Daoy (cell line): ENCODE measurements at regions not wholly inside any gene's neighbourhood (a gene's known extent, or its start where the extent isn't known, plus 50 kb on each side); places are given as distances from the start of the nearest gene placed in this dataset.
"Not testable (repeated sequence)": the region's sequence is repeated elsewhere in the genome, so short reads cannot be mapped to it uniquely, and the experiment has no call there.

Experiments
- DNase-seq: peaks from one replicate; pipeline ENCODE4 v3.0.0-alpha.2; 2015; ENCODE audit warnings: low read depth

DNA sequence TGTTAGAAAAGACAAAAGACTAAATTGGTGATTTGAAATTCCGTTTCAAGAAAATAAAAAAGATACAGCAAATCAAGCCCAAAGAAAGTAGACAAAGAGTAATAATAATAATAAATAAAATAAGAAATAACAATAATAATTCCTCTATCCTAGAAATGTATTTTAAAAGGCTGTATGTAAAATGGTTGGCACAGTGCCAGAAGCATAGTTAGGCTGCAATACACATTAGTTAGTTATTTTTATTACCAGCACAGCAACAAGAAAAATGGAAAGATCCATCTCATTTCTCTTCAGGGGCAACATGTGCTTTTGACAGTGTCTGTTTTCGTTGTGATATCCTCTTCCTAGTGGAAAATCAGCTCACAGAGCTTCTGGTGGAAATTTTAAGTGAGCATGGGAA is 174.1 kb upstream of the TMTC1 start:
- no peak for DNase-seq

DNA sequence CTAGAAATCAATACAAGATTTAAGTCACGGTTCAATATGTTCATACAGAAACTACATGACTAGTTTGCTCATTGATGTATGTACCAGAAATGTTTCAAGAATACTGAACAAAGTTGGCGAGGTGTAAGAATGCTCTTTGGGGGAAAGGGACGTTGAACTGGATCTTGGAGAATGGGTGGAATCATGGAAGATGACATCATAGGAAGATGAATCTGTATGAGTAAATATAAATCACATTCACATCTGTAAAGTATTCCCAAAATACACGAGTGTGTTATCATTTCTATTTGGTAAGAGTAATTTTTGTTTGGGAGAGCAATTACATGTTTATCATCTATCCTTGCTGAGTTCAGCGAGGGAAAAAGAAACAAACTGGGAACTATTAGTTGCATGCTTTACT is 162.2 kb upstream of the TMTC1 start:
- DNase-seq: no peak

DNA sequence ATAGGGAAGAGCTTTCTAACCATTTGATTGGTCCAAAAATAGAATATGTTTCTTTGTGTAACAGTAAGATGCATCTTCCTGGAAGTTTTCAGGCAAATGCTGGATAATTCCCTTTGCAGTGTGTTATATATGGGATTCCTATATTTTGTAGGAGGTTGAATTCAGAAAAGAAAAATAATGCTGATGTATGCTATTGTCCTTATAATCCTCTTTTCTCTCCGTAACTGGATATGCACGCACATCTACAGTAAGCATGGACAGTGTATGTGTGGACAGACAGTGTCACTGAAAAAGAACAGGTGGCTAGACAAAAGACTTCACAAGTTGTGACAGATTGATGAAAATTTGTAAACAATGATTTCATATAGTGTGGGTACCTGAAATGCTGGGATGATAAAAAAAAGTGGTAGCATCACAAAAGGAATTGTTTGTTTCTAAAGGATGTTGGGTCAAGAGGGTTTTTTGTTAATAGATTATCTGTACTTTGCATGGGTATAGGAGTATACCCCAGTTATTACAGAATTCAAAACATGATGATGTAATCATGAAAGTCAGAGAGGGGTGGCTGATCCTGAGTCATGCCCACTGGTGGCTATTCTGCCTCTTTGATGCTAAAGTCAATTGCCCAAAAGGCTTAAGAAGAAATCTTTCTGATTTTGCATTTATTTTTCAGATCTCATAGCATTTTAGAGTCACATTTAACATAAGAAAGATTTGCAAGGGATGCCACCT is 160.7 kb upstream of the TMTC1 start:
- no peak for DNase-seq

DNA sequence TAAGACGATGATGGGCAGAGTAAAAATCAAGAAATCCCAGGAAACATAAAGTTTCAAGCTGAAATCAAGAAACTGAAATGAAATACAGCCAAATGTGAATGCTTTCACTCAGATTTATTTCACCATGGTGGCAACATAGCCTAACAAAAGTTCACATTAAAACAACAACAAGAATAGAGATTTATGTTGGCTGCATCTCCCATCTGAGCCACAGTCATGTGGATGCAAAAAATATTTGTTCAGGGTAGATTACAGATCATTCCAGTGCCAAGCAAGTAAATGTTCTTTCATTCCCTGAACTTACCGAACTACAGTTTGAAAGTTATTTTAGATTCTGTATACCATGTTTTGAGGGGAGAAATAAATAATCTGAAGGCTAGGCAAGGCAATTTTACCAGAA is 159.9 kb upstream of the TMTC1 start:
- no peak for DNase-seq

DNA sequence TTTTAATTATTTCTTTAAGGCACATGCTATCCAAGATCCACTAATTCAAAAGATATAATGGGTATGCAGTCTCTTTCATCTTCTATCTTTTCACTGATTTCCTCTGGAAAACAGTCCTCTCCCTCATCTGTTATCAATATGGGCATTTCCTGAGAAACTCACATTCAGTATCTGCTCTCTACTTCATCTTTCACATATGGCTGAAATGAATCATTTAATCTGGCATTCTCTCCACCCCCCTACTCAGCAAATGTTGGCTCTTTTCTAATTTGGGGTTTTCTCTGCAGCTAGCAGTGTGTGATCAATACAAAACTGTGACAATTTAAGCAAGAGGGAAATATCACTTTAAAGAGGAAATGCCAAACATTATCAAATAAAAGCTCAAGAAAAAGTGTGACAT is 157.1 kb upstream of the TMTC1 start:
- DNase-seq: no peak

DNA sequence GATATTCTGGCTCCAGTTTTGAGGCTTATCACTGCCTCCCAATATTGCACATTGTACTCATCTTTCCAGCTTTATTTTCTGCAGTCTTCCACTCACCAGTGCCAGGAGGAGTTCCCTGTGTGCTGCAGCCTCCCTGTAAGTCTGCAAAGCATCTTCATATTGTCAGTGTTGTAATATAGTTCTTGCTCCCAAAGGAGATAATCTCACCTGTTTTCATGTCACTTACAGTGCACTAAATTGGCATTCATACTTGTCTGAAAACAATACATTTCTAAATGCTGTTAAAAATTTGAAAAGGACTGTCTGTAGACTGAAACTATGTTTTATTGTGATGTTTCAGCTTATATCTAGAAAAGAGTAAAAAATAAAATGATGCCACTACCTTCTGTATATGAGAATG is 146.8 kb upstream of the TMTC1 start:
- DNase-seq: no peak

DNA sequence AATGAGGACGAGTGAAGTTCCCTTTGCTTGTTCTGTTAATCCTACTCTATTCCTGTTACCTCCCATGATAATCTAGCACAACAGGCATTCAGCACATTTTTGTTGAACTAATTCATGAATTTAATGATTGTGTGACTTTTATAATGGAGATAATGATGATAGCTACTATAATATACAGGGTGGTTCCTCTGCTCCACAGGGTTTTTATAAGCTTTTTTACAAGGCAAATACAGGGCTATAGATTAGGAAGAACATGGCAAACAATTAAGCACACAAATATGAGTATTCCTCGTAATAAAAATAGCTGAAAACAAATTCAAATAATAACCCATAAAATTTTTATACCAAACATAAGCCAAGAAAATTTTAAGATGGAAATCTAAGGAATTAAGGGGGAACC is 145.6 kb upstream of the TMTC1 start:
- no peak for DNase-seq

DNA sequence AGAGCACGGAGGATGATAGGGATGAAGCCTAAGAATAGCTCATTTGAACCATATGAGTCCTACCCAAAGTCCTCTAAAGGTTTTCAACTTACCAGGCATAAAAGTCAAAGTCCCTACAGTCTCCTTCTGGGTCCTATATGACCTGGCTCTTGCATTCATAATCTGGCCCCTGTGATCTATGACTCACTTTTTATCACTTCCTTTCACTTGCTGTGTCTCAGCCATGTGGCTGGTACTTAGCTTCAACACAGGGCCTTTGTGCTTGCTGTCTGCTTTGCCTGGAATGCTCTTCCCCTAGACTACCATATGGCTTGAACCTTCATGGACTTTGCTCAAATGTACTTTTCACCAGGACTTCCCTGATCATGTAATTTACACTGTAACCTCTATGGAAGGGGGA is 137.6 kb upstream of the TMTC1 start:
- DNase-seq: peak; percentile 10

DNA sequence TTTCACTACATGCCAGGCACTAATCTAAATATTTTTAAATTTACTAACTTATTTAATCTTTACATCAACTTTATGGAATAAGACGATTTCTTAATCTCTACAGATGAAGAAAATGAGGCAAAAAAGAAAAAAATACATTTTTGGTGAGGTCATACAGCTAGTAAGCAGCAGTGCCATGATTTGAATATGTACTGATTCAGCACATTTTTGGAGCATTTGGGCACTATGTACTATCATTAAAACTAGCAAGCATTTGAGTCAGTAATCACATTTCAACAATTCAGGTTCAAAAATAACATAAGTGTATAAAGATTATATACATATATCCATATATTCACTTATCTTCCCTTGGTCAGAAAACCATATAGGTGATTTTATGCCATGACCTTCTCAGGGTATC is 124.4 kb upstream of the TMTC1 start:
- no peak for DNase-seq

DNA sequence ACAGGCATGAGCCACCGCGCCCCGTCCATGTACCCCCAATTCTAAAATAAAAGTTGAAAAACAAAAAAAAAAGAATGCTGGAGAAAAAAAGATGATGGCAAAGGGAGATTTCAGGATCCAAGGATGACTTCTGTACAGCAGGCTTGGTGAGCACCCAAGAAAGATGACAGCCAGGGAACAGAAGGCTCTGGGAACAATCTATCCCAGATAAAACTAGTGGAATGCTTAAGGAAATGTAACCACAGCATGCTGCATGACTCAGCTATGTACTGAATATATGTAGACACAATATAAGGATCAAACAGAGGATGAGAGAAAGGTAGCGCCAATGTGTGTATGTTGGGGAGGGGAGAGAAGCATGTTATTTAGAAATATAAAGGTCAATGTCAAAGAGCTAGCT is 123.7 kb upstream of the TMTC1 start:
- DNase-seq: no peak

DNA sequence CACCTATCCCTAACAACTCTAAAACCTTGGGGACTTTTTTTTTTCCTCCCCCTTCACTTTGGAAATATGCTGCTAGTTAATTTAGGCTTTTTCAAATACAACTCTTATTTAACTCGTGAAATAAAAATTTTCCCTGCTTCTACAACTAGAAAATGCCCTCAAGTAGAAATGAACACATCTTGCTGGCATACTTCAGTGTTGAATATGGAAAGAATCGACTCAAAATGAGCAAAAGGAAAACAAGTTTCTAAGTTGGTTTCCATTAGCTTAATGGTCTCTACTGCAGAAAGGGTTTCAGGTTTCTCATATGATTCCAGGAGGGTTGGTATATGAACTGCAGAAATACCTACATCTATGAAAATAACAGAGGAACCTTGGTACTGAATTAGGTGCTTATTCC is 118.3 kb upstream of the TMTC1 start:
- no peak for DNase-seq

DNA sequence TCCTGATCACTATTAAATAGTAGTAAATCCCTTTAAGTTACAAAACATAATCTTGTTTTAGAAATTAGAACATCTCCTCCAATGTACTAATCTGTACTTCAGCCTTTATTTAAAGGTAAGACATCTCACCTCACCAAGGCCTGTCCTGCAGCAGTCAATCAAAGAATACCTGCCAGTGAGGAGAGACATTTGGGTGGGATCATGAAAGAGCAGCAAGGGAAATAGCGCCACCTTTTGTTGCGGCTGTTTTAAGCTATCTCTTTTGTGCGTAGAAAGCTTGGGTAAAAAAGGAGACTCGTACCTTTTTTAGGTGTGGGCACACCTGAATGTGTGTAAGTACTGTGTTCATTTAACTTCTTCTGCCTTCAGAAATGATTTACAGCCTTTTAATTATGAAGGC is 117.8 kb upstream of the TMTC1 start:
- no peak for DNase-seq

DNA sequence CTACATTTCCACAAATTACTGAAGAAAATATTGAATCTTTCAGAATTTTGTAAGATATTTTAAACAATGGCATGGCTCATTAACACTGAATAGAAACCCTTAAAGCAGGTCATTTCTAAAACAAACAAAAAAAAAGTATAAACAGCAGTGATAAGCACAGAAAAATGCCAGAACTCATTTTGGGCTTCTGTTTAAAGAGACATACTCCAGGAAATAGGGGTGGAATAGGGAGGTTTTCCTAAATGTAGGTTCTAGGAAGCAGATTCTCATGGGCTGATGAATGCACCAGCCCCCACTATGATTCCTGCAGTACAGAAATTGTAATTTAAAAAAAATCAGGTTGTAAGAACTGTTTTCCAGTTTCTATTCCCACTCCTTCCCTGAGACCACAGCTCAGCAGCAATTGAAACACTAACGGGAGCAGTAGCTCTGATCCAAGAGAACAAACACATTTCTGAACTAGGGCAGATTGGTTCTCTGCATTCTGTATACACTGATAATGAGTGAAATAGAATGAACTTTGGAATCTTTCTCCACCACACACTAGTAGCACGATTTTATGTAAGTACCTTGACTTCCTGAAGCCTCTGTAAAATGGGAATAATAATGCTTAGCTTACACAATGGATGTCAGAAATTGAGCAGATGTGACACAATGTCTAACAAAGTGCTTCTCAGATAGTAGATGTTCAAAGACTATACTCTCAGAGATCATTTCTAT is 115.6 kb upstream of the TMTC1 start:
- DNase-seq: no peak

DNA sequence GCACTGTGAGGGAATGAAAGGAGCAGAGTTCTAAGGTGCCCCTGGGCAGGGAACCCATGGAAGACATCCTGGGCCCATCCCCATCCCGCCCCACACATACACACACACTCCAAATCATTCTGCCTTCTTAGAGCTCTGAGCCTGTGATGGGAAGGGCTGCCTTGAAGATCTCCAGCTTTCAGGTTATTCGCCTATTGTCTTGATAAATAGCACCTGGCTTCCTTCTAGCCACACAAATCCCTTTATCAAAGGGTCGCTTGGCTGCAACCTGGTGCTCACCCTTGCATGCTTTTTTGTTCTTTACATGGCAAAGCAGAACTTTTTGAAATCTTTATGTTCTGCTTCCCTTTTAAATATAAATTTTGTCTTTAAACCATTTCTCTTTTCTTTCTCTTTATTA is 112.2 kb upstream of the TMTC1 start:
- DNase-seq: no peak

DNA sequence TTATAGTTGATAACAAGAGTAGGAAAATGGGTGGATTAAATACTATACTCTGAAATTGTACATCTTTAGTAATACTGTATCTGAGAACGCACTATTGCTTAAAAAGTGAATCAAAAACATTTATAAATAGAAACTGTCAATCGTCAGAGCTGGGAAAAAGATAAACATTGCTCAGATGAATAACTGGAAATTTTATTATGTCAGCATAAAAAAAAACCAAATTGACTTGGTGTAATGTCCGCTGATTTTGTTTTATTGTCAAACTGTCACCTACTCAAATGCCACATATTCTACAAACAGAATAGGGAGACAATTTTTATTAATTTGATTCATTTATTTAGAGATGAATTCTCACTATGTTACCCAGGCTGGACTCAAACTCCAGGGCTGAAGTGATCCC is 109.3 kb upstream of the TMTC1 start:
- no peak for DNase-seq

DNA sequence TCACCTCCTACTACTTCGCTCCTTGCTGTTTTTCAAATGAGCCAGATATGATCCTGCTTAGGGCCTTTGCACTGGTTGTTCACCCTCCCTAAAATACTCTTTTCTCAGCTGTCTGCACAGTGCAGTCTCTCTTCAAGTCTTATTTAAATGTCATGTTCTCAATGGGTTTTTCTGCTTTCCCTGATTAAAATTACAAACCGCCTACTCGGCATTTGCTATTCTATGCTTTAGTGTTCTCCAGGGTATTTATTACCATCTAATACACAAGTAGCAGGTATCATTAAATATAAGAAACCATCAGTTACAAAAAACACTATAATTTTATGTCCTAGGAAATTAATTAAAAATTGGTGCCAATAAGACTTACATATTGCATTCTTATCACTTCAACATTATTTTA is 108.0 kb upstream of the TMTC1 start:
- no peak for DNase-seq

DNA sequence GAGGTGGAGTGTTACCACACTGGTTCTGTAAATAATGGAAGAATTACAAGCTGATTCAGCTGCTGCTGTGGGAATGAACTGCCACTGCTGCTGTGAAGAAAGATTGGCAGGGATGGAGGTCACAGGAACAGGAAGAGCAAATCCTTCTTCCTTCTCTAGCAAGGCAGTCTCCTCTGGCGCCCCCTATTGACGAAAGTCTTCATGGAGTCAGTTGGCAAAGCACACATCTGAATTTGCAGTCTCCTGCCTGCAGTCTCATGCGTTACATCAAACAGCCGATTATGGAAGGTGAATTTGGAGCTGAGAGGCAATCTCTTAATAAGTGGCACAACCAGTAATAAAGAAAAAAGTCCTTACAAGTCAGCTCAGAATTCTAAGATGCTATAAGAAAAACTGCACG is 106.0 kb upstream of the TMTC1 start:
- DNase-seq: peak; percentile 6

DNA sequence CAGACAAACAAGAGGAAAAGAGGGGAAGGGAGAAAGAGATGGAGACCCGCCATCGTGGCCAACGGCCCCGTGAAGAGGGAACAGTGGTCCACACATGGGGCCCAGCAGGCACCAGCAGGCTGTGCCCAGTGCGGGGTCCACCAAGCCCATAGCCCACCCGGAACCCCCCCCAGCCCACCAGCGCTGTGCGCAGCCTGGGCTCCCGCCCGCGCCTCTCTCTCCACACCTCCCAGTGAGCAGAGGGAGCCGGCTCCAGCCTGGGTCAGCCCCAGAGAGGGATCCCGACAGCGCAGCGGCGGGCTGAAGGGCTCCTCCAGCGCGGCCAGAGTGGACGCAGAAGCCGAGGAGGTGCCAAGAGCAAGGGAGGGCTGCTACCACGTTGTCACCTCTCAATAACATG is 105.0 kb upstream of the TMTC1 start:
- DNase-seq: no peak

DNA sequence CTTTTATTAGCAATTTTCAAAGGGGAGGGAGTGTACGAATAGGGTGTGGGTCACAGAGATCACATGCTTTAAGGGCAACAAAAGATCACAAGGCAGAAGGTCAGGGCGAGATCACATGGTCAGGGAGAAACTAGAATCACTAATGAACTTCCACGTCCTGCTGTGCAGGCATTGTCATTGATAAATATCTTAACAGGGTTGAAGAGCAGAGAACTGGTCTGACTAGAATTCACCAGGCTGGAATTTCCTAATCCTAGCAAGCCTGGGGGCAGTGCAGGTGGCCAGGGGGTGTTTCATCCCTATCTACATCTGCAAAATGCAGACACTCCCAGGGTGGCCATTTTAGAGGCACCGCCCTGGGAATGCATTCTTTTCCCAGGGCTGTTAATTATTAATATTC is 101.2 kb upstream of the TMTC1 start:
- DNase-seq: not testable (repeated sequence)

DNA sequence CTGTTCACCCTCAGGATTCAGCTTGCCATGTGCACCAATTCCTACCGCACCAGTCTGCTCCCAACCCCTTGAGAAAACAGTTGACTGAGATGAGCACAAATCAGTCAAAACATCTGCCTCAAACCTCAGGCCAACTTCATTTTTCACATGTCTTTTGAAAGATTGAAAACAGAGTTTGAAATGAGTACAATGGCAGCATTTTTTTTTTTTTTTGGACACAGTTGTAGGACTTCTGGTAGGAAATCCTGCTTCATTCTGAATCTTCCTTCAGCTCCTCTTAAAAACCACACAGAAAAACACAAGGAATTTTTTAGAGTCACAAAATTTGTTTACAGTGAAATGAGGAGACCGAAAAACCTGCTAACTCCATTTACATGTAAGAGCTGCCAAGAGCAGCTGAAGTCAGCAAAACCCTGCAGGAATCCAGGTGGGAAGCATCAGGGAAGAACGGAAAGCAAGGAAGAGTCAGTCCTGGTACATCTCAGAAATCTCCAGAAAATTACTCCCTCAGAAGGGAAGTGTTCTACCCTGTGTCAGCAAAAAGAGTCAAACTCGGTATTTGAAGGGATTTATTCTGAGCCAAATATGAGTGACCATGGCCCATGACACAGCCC is 100.3 kb upstream of the TMTC1 start:
- no peak for DNase-seq

DNA sequence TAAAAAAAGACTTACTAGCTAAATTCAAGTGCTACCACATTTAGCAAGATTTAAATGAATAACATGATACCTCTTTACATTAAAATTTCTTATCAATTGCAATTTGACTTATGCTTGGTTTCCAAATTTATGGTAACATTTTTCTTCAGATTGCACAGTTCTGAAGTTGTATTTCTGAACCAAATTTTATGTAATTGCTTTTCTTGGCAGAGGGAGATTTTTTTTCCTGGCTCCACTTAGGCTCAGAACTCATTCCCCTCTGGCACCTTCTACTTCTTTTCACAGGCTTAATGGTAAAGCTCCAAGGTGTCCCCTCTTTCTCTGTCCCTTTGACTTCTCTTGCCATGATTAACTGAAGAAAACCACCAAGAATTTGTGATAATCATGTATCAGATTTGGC is 99.8 kb upstream of the TMTC1 start:
- no peak for DNase-seq

DNA sequence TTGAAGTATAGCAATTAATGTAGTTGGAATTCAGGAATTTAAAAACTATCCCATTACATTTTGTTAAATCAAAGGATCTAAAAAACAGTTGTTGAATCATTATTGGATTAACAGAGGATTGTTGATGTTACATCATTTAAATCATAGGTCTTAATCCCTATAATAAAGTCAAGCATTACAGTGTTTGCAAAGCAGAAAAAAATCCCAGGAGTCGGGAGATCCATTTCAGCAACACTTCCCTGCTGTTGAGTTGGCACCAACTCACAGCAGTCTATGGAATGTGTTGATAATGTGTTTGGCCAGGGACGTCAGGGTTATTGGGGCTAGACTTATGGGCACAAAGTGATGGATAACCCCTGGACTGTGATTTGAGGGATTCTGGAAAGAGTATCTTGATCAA is 99.1 kb upstream of the TMTC1 start:
- no peak for DNase-seq

DNA sequence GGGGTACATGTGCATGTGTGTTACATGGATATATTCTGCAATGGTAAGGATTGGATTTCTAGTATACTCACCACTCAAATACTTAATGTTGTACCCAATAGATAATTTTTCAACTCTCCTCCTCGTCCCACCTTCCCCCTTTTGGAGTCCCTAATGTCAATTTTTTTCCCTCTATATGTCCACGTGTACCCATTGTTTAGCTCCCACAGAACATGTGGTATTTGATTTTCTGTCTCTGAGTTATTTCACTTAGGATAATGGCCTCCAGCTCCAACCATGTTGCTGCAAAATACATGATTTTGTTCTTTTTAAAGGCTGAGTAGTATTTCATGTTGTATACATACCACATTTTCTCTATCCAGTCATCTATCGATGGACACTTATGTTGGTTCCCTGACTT is 97.2 kb upstream of the TMTC1 start:
- DNase-seq: no peak
